Testis (tissue), 2 donors: ENCODE measurements at regions not wholly inside any gene's neighbourhood (a gene's known extent, or its start where the extent isn't known, plus 50 kb on each side); places are given as distances from the start of the nearest gene placed in this dataset.

Experiments used
- DNase-seq: peaks from one replicate; pipeline ENCODE4 v3.0.0-alpha.2; 2019
- H3K27ac ChIP-seq, 2 donors: fragments of 200-600 bp; sonication (generic); one replicate each; pipeline ENCODE4 v1.5.1; 2019
- H3K27me3 ChIP-seq: fragments of 200-600 bp; sonication (generic); one replicate; pipeline ENCODE4 v1.5.1; 2019
- H3K36me3 ChIP-seq: fragments of 200-600 bp; sonication (generic); one replicate; pipeline ENCODE4 v1.5.1; 2017; ENCODE audit warnings: low read depth; ENCODE audit errors: missing control alignments
- H3K4me1 ChIP-seq: fragments of 200-600 bp; sonication (generic); one replicate; pipeline ENCODE4 v1.5.1; 2019
- H3K4me3 ChIP-seq, 2 donors: fragments of 200-600 bp; sonication (generic); one replicate each; pipeline ENCODE4 v1.5.1; 2017 to 2019
- H3K9me3 ChIP-seq: fragments of 200-600 bp; sonication (generic); one replicate; pipeline ENCODE4 v1.5.1; 2017
- POLR2A ChIP-seq: fragments of 450-650 bp; IDR thresholded peaks from one replicate; pipeline ENCODE4 v1.6.1; 2017; ENCODE audit warnings: antibody characterized with exemption, mild to moderate bottlenecking, moderate library complexity
- WGBS, 2 donors: methylation state at CpG; one replicate each; pipeline ENCODE4 v1.1.5; 2018; 5-methylcytosine and 5-hydroxymethylcytosine counted together
- intact Hi-C: fragments of 100-400 bp; cut with DNase I; formaldehyde crosslinking; loops from one replicate; pipeline ENCODE4 v1.15.1; 2023; ENCODE audit warnings: low total_unique reads
- TF ChIP-seq, protein P1 (sequence below), 3 experiments: fragments of 450-650 bp in 2 of 3; fragments of 200-600 bp in 1 of 3; sonication (generic) in 1 of 3; IDR thresholded peaks; one replicate each; pipeline ENCODE4 v1.5.1; 2016 to 2019; ENCODE audit warnings: antibody characterized with exemption in 3 of 3, mild to moderate bottlenecking in 2 of 3, moderate library complexity in 1 of 3

DNA sequence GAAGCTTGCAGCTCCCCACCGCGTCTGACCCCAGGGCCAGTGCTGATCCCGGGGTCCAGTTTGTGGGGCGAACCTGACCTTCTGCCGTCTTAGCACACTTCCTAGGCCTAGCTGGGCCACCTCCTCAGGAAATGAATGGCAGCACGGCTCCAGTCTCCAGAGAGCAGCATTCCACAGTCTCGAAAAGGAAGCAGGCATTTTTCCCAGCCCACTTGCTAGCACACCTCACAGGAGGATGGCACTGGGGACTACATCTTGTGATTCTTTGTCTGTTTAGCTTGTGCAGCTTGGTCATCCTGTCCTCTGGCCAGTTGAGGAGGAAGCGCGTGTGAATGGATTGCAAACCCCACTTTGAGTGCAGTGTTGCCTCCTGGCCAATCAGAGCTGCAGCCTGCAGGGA, 308.0 kb upstream of the IRX2 start:
- no peaks in the 10 kb centered on the region for H3K27me3 ChIP-seq
- H3K36me3 ChIP-seq = no peaks in the 10 kb centered on the region
- DNase-seq = no peak
- H3K4me3 ChIP-seq = no peak overlapping the region
- H3K9me3 ChIP-seq = no peaks in the 10 kb centered on the region
- no peak overlapping the region for H3K27ac ChIP-seq
- 57 to 58% methylated on average over 8 to 9 of the region's 9 CpGs for WGBS, 2 donors
- intact Hi-C loops = no loop called here
- no peaks in the 10 kb centered on the region for H3K4me1 ChIP-seq
- TF ChIP-seq POLR2A = no peak
- TF ChIP-seq, protein P1, sequence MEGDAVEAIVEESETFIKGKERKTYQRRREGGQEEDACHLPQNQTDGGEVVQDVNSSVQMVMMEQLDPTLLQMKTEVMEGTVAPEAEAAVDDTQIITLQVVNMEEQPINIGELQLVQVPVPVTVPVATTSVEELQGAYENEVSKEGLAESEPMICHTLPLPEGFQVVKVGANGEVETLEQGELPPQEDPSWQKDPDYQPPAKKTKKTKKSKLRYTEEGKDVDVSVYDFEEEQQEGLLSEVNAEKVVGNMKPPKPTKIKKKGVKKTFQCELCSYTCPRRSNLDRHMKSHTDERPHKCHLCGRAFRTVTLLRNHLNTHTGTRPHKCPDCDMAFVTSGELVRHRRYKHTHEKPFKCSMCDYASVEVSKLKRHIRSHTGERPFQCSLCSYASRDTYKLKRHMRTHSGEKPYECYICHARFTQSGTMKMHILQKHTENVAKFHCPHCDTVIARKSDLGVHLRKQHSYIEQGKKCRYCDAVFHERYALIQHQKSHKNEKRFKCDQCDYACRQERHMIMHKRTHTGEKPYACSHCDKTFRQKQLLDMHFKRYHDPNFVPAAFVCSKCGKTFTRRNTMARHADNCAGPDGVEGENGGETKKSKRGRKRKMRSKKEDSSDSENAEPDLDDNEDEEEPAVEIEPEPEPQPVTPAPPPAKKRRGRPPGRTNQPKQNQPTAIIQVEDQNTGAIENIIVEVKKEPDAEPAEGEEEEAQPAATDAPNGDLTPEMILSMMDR (IDR thresholded peaks at IDR 0.05) = no peak

DNA sequence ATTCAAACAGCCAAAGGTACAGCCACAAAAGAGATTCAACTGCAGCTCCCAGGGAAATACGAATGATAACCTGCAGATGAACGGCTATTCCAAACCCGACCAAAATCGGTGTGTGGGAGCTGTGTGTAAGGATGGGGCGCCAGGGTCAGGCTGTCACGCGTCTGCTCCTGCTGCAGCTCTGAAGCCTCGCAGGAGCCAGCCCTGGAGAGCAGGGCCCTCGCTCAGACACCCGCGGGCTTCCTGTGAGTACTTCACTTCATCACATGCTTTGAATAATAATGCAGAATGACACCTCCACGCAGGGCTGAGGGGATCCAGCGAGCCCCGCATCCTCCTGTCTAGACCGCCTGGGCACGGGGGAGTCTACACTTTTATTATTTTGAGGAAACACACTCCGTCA, 307.5 kb upstream of the IRX2 start:
- Histone ChIP-seq H3K27ac (no peak overlapping the region), H3K36me3 (no peaks in the 10 kb centered on the region), H3K4me1 (no peaks in the 10 kb centered on the region), H3K27me3 (no peaks in the 10 kb centered on the region), H3K4me3 (no peak overlapping the region), H3K9me3 (no peaks in the 10 kb centered on the region)
- intact Hi-C loops = no loop called here
- 37 to 42% methylated on average over 17 of the region's 17 CpGs for WGBS, 2 donors
- no peak for DNase-seq
- TF ChIP-seq, protein P1 (IDR thresholded peaks at IDR 0.05) = no peak
- TF ChIP-seq POLR2A = no peak

- WGBS, 2 donors = 42 to 43% methylated on average over 10 of the region's 10 CpGs
- H3K36me3 ChIP-seq = no peaks in the 10 kb centered on the region
- H3K4me1 ChIP-seq = no peaks in the 10 kb centered on the region
- H3K9me3 ChIP-seq = no peaks in the 10 kb centered on the region
- TF ChIP-seq POLR2A = no peak
- TF ChIP-seq, protein P1 (IDR thresholded peaks at IDR 0.05) = no peak
- no peak overlapping the region for H3K27ac ChIP-seq
- no peak for DNase-seq
- no peak overlapping the region for H3K4me3 ChIP-seq
- intact Hi-C loops = no loop called here
- no peaks in the 10 kb centered on the region for H3K27me3 ChIP-seq
Measured at GRCh38 chr5:3056866-3057265, 305.4 kb upstream of the IRX2 start.

- TF ChIP-seq, protein P1 (IDR thresholded peaks at IDR 0.05) = no peak
- no peak for TF ChIP-seq POLR2A
- Histone ChIP-seq H3K4me1 (no peaks in the 10 kb centered on the region), H3K9me3 (no peaks in the 10 kb centered on the region), H3K36me3 (no peaks in the 10 kb centered on the region), H3K4me3 (no peak overlapping the region), H3K27ac (no peak overlapping the region), H3K27me3 (no peaks in the 10 kb centered on the region)
- DNase-seq = no peak
- intact Hi-C loops = no loop called here
- WGBS, 2 donors = 66 to 93% methylated on average over 5 to 16 of the region's 16 CpGs
Measured at GRCh38 chr5:3051400-3051799, 299.9 kb upstream of the IRX2 start.

GRCh38 chr5:3050863-3051262, 299.4 kb upstream of the IRX2 start:
- Histone ChIP-seq H3K27me3 (no peaks in the 10 kb centered on the region), H3K4me3 (no peak overlapping the region), H3K9me3 (no peaks in the 10 kb centered on the region), H3K4me1 (no peaks in the 10 kb centered on the region), H3K27ac (no peak overlapping the region), H3K36me3 (no peaks in the 10 kb centered on the region)
- intact Hi-C loops = no loop called here
- no peak for TF ChIP-seq POLR2A
- TF ChIP-seq, protein P1 (IDR thresholded peaks at IDR 0.05) = no peak
- 81 to 92% methylated on average over 10 to 13 of the region's 13 CpGs for WGBS, 2 donors
- no peak for DNase-seq
